TTC549 (cell line): ENCODE measurements at regions not wholly inside any gene's neighbourhood (a gene's known extent, or its start where the extent isn't known, plus 50 kb on each side); places are given as distances from the start of the nearest gene placed in this dataset.

Experiments
- FAIRE-seq: peaks from 2 replicates; lab custom pipeline; 2012; peaks lifted over from hg19 to GRCh38; lab: Jason Lieb, UNC

DNA sequence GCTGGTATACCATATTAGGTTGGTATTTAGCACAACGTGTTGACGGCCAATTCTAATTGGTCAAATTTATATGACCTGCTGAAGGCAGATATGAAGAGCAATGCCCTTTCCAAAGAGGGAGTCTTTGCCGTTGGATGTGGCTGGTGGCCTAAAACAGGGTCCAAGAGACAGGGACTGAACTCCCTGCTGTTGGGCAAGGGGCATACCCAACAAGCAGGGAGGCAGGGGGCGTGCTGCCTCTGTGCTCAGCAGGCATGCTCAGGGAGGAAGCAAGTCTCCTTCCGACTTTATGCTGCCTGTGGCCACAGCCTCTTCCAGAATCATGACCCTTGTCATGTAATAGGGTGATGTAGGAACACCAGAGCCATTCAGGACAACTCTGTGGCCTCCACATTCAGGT, 167.7 kb upstream of the NPVF start:
- no peak for FAIRE-seq

DNA sequence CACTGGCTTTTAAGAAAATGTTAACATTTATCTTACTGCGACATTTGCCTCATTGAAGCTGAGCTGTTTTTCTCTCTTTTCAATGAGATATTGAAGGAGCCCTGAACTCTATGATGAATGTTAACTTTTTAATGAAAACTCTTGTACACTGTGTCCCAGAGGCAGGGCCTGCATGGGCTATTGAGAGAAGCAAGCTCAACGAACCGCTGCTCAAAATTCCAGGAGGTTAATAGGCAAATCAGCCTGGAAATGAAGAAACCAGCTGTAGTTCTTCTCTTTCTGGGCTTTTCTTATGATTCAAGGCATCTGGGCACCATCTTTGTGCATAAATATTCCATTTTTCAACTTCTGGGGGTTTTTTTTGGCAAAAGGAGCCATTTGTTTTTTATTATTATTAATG, 168.4 kb upstream of the NPVF start:
- FAIRE-seq = no peak

DNA sequence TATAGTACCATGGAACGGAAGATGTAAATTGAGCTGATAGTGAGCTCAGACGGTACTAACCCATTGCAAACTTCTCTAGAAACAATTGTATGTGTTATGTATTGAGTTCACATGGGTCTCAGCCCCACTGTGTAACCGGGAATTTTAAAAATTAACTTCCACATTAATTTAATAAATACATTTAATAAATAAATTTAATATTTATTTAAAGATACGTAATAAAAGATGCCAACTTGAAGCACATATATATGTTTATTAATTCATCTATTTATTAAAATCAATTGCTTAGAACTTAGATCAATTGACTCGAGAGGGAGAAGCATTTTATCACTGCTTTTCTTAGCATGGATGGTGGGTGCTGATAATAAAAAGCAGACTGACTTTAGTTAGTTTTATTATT, 170.1 kb upstream of the NPVF start:
- no peak for FAIRE-seq

DNA sequence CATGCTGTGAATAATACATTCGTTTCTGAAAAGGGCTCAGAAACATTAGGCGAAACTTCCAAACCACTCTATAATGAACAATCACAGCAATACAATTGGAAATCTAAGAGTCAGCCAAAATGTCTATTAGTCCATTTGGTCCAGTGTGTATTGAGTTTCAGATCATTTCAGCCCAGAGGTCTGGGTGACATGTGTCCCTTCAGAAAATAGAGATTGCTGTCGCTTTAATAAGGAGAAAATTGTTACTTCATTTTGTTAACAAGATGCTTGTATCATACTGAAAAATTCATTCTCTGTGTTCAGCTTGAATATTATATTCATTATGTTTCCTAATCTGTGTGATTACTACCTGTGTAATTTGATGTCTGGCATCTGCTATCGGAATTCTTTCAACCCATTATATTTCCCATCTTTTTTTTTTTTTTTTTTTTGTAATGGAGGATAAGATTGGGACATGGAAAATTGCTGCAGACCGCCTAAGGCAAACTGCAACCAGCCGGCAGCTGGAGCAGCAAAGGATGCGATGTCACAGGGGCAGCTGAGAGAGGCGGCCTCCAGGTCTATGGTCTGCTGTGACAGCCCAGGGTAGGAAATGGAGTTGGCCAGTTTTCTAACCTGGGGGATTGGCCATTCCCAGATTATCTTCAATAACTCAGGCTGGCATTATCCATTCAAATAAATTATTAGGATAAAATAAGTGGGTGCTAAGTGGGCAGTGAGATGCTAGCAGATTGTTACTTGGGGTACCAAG, 170.9 kb upstream of the NPVF start:
- FAIRE-seq = no peak

DNA sequence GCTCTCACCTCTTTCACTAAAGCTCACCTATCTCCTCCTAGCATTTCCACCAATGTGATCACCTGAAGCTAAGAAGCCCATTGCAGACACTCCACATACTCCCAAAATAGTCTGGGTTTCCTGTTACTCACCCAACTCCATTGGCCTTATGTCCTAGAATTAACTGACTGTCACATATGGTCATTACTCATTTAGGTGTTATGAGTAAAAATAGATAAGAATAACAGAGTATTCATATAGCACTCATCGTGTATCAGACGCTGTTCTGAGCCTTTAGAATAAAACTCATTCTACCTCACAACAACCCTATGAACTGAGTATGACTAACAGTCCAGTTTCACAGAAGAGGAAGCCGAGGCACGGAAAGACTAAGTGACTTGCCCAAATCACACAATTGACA, 174.2 kb upstream of the NPVF start:
- FAIRE-seq = no peak

DNA sequence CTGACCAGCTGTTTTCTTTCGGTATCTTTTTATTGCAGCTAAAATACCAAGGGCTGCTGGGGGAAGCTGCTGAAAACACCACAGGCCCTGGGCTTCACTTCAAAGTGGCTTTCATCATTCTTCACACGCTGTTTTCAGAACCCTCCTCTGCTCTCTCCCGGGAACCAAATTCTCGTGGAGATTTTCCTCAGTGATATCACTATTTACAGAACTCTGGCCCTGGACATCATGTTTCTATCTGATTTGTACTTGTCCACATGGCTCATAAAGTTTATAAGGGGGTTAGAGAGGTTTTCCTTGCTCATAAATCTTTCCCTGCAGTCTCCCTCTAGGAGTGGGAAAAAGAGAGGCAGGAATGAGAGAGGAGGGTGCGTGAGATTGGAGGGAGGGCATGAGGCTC, 177.4 kb upstream of the NPVF start:
- FAIRE-seq = peak; percentile 53

DNA sequence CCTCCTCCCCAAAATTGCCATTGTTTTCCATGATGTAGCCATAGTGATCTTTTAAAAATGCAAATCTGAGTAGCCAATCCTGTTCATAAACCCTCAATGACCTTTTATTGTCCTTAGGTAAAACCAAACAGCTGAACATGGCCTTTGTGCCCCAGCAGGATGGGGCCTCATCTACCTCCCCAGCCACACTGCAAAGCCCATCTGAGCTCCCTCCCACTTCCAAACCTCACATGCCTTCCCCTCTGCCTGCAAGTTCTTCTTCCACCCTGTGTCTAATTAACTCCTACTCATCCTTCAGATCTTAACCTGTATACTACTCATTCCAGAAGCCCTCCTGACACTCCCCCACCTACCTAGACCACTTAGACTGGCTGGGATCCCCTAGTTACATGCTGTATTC, 178.8 kb upstream of the NPVF start:
- FAIRE-seq = no peak

DNA sequence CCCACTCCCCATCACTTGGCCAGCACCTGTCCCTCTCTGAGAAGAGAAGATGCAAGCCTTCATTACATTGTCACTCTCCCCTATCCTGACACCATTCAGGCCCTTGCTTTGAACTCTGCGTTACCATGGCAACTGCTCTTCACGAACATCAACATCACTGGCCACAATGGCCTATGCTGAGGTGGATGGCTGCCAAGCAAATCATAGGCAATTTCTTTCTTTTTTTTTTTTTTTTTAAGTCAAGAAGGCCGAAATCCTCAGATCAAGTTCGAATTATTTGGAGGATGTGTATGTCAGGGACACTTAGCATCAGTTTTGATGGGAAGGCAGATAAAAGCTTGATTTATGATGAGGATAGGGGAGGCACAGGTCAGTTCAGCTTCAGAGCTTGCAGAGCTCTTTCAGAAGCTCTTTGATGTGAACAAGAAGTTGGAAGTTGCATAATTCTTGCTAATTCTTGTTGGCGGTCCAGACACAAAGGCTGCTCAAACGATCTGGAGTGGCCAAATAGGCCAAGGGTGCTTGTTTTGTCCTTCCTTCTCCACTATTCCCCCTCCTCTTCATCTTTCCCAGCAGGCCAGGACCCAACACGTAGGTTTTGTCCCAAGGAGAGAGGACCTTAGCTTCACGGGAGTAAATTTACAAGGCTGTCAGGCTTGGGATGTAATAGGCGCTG, 179.9 kb upstream of the NPVF start:
- FAIRE-seq = no peak

DNA sequence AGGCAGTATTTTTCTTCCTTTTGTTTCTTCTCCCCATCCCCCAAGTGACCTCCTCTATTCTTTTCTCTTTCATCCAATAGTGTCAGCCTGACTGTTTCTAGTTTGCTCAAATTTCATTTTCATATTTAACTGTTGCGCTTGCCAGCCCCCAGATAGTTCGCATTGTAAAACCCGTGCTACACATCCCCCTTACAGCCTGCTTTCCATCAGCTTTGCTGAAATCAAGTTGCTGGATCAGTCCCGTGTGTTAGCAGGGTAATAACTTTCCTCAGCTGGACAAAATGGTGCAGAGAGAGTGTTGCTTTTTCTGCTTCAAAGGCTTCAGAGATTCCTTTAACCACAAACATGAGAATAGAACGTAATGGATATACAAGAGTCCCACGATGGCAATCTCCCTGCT, 180.6 kb upstream of the NPVF start:
- no peak for FAIRE-seq

DNA sequence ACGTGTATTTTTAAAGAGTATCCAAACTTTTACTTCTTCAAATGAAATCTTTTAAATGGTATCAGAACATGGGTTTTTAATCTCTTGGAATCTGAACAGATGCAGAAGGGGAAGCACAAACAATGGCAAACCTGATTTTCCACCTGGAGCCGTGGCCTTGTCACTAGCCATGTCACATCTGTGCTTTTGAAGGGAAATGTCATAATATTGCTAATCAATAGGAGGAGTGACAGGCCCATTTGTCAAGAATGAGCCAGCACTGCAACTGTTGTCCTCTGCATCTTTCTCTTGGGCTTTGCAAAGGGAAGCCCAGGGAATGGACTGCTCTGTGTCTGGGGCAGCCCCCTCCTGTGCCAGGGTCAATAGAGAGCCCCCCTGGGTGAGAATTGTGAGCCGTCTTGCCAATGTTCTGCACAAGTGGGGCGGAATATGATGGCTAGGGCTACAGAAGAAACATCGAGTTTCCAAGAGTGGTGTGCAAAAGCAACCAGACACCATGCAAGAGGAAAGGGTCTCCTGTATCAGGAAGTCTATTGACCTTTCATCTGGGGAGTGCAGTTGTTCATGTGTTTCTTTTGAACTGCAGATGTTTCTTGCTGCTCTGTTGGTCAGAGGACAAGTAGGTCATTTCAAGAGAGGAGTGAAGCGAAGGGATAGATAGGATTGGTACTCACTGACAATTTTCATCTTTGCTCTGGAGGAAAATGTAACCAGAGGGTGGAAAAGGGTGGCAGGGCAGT, 181.8 kb upstream of the NPVF start:
- no peak for FAIRE-seq

DNA sequence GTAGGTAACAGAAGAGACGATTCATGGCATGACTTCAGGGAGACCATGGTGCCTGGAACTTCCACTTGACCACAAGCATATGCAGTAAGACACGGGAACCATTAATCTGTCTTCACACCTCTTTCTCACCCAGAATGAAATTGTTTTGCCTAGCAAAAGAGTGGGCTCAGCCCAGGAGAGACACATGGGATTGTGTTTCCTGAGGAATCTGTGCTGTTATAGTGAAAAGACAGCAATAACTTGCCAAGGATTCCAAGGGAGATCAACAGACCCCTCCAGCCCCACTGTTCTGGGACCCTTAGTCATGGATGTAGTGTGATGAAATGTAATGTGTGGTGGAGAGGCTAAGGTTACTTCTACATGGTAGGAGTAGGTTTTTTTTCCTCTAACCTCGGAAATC, 192.5 kb upstream of the NPVF start:
- FAIRE-seq = no peak

DNA sequence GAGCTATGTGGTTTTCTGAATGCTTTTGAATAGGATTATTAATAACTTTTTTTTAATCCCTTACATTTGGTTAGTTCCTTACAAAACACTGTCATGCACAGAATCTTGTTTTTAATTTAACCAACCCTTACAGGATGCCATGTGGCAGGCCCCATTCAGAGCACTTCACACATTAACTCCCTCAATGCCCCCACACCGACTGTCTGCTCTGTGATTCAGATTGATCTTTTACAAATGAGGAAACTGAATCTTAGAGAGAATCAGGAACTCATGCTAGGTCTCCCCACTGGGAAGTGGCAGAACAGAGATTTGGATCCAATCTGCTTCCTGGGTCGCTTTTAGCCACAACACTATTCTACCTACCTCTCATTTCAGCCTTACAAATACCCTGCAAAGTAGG, 195.8 kb upstream of the NPVF start:
- no peak for FAIRE-seq

DNA sequence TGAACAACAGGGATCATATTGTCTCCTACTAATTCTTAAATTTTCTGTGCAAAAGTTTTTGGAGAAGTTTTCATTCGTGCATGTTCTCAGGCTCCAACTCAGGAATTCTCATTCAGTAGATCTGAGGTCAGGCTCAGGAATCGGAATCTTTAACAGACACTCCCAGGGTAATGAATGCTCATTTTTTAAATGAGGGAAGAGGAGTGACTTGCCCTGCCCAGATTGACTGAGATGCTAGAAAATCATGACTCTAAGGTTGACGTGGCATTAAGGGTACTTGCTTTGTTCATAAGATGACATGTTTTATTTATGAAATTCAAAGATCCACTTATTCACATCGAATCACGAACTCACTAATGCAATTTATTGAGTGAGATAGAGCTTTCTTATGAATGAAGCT, 196.6 kb upstream of the NPVF start:
- no peak for FAIRE-seq

DNA sequence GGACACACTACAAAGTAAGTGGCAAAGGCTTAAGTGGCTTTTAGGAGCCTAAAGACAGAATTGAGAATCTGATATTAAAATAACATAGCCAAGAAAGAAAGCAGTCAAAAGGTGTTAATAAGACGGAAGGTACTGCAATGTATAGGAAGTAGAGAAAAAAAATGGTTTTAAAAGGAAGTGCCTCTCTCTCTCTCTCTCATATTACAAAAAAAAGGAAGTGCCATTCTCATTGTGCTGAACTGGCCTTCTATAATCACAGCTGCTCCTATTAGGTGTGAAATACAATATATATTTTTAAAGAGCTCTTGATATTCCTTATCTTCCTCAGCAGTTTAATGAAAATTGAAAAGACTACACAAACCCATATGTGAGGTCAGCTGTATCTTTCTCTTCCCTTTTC, 199.4 kb upstream of the NPVF start:
- FAIRE-seq = no peak

DNA sequence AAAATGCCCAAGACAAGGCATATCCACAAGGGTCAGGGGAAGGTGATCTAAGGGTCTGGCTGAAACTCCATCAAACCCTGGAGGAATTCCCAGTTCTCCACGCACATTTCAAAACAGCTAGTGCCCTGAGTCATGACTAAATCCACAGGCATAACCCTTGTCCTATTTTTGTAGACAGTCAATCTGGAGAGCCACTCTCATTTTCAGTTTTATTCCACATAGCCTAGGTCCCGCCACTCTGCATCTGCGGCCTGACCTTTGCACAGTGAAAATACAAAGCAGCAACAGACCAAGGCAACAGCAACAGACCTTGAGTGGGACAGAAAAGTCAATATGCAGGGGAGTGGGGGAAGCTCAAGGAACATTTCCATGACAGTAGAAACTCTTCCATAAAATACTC, 201.4 kb upstream of the NPVF start:
- no peak for FAIRE-seq

DNA sequence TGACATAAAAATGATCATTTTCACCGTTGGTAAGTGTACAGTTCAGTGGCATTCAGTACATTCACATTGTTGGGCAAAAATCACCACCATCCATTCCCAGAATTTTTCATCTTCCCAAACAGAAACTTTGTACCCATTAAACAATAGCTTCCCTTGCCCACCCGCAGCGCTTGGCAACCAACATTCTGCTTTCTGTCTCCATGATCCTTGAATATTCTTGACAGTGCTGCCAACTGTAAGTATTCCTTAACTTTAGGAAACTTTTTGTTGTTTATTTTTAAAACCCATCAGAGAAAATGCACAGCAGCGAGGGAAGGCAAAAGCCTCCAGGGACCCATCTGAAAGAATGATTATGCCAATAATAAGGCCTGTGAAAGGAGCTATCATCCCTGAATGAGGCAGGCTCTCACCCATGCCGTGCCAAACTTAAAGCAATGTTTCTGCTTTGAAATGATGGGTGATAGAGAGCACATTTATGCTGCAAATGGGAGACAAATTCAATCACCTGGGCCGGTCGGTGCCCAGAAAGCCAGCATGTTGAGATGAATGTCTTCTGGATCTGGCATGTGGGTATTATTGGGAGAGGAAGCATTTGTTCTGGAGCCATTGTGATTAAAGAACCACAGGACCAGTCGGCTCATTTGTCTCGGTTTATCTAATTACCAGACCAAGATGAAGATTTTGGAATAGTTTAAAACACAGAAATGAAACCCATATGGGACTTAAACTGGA, 202.1 kb upstream of the NPVF start:
- no peak for FAIRE-seq

DNA sequence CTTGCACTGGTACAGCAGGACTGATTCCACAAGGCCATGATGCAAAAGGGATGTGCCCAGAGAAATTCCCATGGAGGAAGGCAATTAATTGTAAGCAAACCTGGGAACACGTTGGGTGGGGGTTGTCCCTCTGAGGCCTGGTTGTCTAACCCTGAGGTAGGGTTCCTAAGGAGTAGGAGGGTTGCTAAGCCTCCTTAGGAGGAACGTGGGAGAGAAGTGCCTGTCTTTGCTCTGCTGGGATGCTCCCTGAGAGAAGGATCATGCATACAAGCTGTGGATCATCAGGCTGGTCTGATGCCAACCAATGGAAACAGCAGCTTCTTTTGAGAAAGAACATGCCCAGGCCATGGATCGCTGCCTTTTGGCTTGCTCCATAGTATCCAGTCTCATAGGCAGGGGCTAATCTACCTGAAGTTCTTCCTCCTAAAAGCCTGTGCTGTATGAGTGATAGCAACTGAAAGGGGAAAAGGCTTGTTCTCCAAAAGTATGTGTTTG, 203.7 kb upstream of the NPVF start:
- no peak for FAIRE-seq

DNA sequence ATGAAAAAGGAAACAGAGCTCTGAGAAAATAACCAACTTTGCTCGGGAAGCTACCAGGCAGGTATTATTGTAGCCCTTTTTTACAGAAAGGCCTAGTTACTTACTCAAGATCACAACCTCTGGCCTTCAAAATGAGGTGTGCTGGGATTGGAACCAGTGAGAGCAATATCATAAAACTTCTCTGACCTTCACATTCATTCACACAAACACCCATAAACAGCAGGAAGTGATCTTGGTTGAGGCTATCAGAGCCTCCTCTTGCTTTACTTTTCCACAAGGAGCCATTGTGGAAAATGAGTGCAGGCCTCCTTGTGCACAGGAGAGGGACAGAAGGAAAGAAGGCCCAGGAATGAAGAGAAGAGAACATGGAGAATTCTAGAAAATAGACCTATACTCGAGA, 204.5 kb upstream of the NPVF start:
- FAIRE-seq = no peak

DNA sequence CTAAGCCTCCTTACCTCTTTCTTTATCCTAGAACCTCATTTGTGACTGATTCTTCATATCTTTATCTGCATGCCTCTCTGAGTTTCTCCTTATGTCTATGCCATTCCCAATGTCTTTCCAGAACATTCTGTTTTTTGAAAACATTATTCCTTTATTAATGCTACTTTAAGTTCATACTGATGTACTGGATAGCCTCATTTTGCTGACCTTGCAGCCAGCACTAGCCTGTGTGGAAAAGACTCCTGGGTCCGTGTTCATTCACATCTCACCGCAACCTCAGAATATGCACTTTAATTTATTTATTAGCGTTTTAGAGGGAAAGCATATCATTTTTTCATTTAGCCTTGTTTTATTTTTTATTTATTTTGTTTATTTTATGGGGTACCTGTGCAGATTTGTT, 208.1 kb upstream of the NPVF start:
- FAIRE-seq = no peak

DNA sequence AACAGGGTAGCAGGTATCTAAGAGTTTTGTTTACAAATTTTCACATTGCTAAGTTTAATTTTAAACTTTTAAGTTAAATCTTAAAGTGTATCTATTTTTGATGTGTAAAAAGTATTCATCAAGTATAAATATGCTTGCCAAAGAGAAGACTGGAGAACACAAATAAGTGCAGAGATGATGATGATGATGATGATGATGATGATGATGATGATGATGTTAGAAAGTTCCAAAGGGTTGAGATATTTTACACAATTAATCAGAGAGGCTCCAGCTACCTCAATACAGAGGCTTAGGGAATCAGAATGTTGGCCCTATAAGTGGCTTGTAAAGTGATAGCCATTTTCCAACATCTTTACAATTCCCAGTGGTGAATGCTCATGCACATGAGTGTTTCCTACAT, 209.0 kb upstream of the NPVF start:
- no peak for FAIRE-seq

DNA sequence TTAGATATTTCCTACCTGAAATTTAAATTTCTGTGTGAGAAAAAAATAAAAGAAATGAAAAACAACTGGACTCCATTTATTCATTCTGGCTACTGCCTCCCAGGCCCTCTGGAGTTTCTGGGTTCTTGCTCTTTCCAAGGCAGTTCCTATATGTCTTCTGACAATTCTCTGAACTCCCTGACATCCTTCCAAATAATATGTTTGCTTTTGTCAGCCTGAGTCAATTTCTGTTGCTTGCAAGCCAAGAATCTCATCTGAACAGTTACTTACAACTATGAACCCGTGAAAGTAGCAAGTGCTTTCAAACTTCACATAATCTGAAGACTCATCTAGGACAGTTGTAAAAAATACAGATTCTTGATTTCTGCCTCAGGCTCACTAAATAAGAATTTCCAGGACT, 216.7 kb upstream of the NPVF start:
- FAIRE-seq = no peak

DNA sequence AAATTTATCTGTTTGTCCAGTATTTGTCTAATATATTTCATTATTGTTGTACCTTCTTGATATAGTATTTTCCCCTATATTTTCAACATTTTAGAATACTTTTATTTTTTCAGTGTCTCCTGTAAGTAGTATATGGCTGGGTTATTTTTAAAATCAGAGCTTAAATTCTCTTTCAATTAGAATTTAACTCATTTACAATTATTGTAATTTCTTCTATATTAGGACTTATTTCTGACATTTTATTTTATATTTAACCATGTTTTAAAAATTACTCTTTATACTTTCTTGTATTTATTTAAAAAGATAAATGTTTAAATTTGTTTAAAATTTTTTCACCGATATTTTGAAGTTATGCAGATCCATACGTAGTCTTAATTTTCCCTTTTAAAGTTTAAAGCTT, 220.0 kb upstream of the NPVF start:
- peak; percentile 80 for FAIRE-seq

DNA sequence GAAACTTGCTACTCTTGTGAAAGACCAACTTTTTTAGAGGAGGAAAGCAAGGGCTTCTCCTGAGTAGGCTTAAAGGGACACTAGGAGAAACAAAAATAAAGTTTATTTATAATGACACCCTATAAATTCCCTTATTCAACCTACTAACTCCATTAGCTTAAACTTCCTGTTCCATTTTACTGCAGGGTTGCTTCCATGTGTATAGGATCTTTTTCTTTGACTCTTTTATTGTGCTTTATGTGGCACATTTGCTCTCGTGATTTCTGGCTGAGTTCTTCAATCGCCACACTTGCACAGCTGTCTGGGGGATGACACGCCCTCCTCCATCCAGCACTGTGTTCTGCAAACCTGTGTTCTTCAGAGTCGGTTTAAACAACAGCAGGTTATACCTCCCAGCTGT, 225.7 kb upstream of the NPVF start:
- FAIRE-seq = no peak
